ENCODE measurements at regions not wholly inside any gene's neighbourhood (a gene's known extent, or its start where the extent isn't known, plus 50 kb on each side); places are given as distances from the start of the nearest gene placed in this dataset.

GRCh38 chr6:120496661-120497060, 837.6 kb downstream of the TBC1D32 start:
- Histone ChIP-seq H3K27me3 (ENCODE audit: control insufficient read depth in 2 of 2, insufficient read depth in 2 of 2, low read length in 2 of 2) (no peaks in the 10 kb centered on the region), H3K9ac (ENCODE audit: insufficient read depth in 1 of 2, low read depth in 2 of 2, low read length in 2 of 2) (no peak overlapping the region), H3K9me3 (replicated peaks; ENCODE audit: control insufficient read depth, insufficient read depth, low read depth, low read length) (no peaks in the 10 kb centered on the region), H3K36me3 (ENCODE audit: control insufficient read depth, insufficient read depth, low read length) (no peaks in the 10 kb centered on the region), H3K79me2 (ENCODE audit: control insufficient read depth, insufficient read depth, low read length) (no peaks in the 10 kb centered on the region), H3K9me1 (ENCODE audit: control insufficient read depth, insufficient read depth, low read length) (no peaks in the 10 kb centered on the region), H3K27ac (ENCODE audit: extremely low read depth, low read depth, low read length) (no peak overlapping the region), H2AFZ (ENCODE audit: low read depth, low read length) (no peak overlapping the region), H3K4me1 (replicated peaks in 1 of 2; ENCODE audit: control insufficient read depth in 2 of 2, insufficient read depth in 2 of 2, low read length in 2 of 2) (no peaks in the 10 kb centered on the region), H4K20me1 (replicated peaks; ENCODE audit: control insufficient read depth, insufficient read depth, low read length) (no peaks in the 10 kb centered on the region), H3K4me2 (ENCODE audit: insufficient read depth, low read length) (no peak overlapping the region), H3K4me3 (no peak overlapping the region)
- in situ Hi-C loops (cut with MboI) (no loop called here), intact Hi-C loops (cut with micrococcal nuclease) (no loop called here)
- POLR2A ChIA-PET, result no interaction called here
- WGBS (ENCODE audit: insufficient coverage, low coverage, missing lambda C conversion rate), result 0% methylated on average over 1 of the region's 1 CpG
- BruUV-seq (replicated peaks), result no TSS peak
- ATAC-seq (no peak), FAIRE-seq (no peak), DNase-seq (ENCODE audit: extremely low read depth in 1 of 4, low spot score in 3 of 4) (no peak)
- TF ChIP-seq CSDE1 (IDR thresholded peaks at IDR 0.05), result no peak
- TF ChIP-seq ZNF175 (CRISPR knock-in tag; IDR thresholded peaks at IDR 0.05; ENCODE audit: low read depth), result no peak
- TF ChIP-seq NRF1 (conservative IDR thresholded peaks at IDR 0.05 in 1 of 2, IDR thresholded peaks at IDR 0.05 in 1 of 2), result no peak
- no peak for TF ChIP-seq KLF1 (tag; IDR thresholded peaks at IDR 0.05)
- no peak for TF ChIP-seq PBX2 (CRISPR knock-in tag; IDR thresholded peaks at IDR 0.05; ENCODE audit: low read depth)
- TF ChIP-seq PBX2 (tag; conservative IDR thresholded peaks at IDR 0.05; ENCODE audit: low read depth), result no peak
- no peak for TF ChIP-seq TEAD1 (CRISPR knock-in tag; IDR thresholded peaks at IDR 0.05)
- no peak for TF ChIP-seq BACH1 (tag; IDR thresholded peaks at IDR 0.05)
- no peak for TF ChIP-seq HBP1 (CRISPR knock-in tag; IDR thresholded peaks at IDR 0.05)
- TF ChIP-seq MCM3 (IDR thresholded peaks at IDR 0.05), result no peak
- CTCF ChIA-PET (ENCODE audit: low intra/inter-chr PET ratio), result no interaction called here
